Neural cell (in vitro differentiated cells): ENCODE measurements at regions not wholly inside any gene's neighbourhood (a gene's known extent, or its start where the extent isn't known, plus 50 kb on each side); places are given as distances from the start of the nearest gene placed in this dataset.
"Not testable (repeated sequence)": the region's sequence is repeated elsewhere in the genome, so short reads cannot be mapped to it uniquely, and the experiment has no call there.

ENCODE experiments used
- H2AFZ ChIP-seq: fragments of 200-600, 300-800 bp; sonication (generic), shearing (Covaris generic); 2 replicates; pipeline ENCODE4 v1.6.0; 2014; ENCODE audit warnings: low read depth, mild to moderate bottlenecking, antibody characterized with exemption, low read length, moderate library complexity
- H3F3A ChIP-seq: fragments of 200-600 bp; shearing (Covaris generic); 2 replicates; pipeline ENCODE4 v1.6.1; 2016; ENCODE audit warnings: mild to moderate bottlenecking, moderate library complexity, mixed read lengths, antibody characterized with exemption, low read length; ENCODE audit not compliant: insufficient read depth, poor library complexity, severe bottlenecking
- H3K27ac ChIP-seq: fragments of 200-600, 300-800 bp; sonication (generic), shearing (Covaris generic); 2 replicates; pipeline ENCODE4 v1.5.1; 2014; ENCODE audit warnings: mild to moderate bottlenecking, low read length, moderate library complexity
- H3K27me3 ChIP-seq: fragments of 300-800, 200-600 bp; sonication (generic), shearing (Covaris generic); 2 replicates; pipeline ENCODE4 v1.6.0; 2014; ENCODE audit warnings: mild to moderate bottlenecking, low read depth, low read length, moderate library complexity; ENCODE audit not compliant: insufficient read depth
- H3K36me3 ChIP-seq: fragments of 300-800, 200-600 bp; sonication (generic), shearing (Covaris generic); 2 replicates; pipeline ENCODE4 v1.5.1; 2014; ENCODE audit warnings: mild to moderate bottlenecking, antibody characterized with exemption, low read length, moderate library complexity; ENCODE audit not compliant: insufficient read depth
- H3K4me2 ChIP-seq: fragments of 300-800, 200-600 bp; sonication (generic), shearing (Covaris generic); 2 replicates; pipeline ENCODE4 v1.6.0; 2014; ENCODE audit warnings: mild to moderate bottlenecking, low read length
- H3K4me3 ChIP-seq: fragments of 300-800, 200-600 bp; sonication (generic), shearing (Covaris generic); 2 replicates; pipeline ENCODE4 v1.5.1; 2014; ENCODE audit warnings: mild to moderate bottlenecking, low read length, moderate library complexity
- H3K79me2 ChIP-seq: fragments of 200-600 bp; shearing (Covaris generic); replicated peaks from 2 replicates; pipeline ENCODE4 v1.6.0; 2014; ENCODE audit warnings: mild to moderate bottlenecking, low read length, moderate library complexity; ENCODE audit not compliant: insufficient read depth
- H3K9ac ChIP-seq: fragments of 300-800, 200-600 bp; sonication (generic), shearing (Covaris generic); 2 replicates; pipeline ENCODE4 v1.6.1; 2016; ENCODE audit warnings: mild to moderate bottlenecking, low read length, mixed read lengths
- H3K9me2 ChIP-seq: fragments of 200-600 bp; shearing (Covaris generic); 2 replicates; pipeline ENCODE4 v1.6.1; 2016; ENCODE audit warnings: mild to moderate bottlenecking, low read length, mixed read lengths; ENCODE audit not compliant: insufficient read depth
- H3K9me3 ChIP-seq: fragments of 200-600, 300-800 bp; sonication (generic), shearing (Covaris generic); 2 replicates; pipeline ENCODE4 v1.6.1; 2016; ENCODE audit warnings: mild to moderate bottlenecking, mixed run types, low read length, moderate library complexity, mixed read lengths
- H4K20me1 ChIP-seq: fragments of 200-600 bp; shearing (Covaris generic); 2 replicates; pipeline ENCODE4 v1.6.1; 2016; ENCODE audit warnings: mild to moderate bottlenecking, mixed run types; ENCODE audit not compliant: insufficient read depth
- EP300 ChIP-seq: fragments of 450-650 bp; conservative IDR thresholded peaks from 2 replicates; pipeline ENCODE4 v1.6.1; 2014; ENCODE audit warnings: antibody characterized with exemption, mild to moderate bottlenecking, moderate library complexity; ENCODE audit not compliant: poor library complexity, severe bottlenecking
- EZH2 ChIP-seq: fragments of 200-600, 300-800 bp; shearing (Covaris generic), sonication (generic); IDR thresholded peaks from 2 replicates; pipeline ENCODE4 v1.6.1; 2014; ENCODE audit warnings: antibody characterized with exemption, low read length, borderline replicate concordance, mild to moderate bottlenecking; ENCODE audit not compliant: insufficient read depth, poor library complexity, severe bottlenecking
- MXI1 ChIP-seq: fragments of 450-650 bp; conservative IDR thresholded peaks from 2 replicates; pipeline ENCODE4 v1.6.1; 2014; ENCODE audit warnings: antibody characterized with exemption, mild to moderate bottlenecking; ENCODE audit not compliant: poor library complexity, severe bottlenecking
- POLR2AphosphoS5 ChIP-seq: IDR thresholded peaks from 2 replicates; pipeline ENCODE4 v1.6.1; 2012
- RAD21 ChIP-seq: fragments of 450-650 bp; conservative IDR thresholded peaks from 2 replicates; pipeline ENCODE4 v1.6.1; 2014; ENCODE audit warnings: antibody characterized with exemption, mild to moderate bottlenecking, moderate library complexity
- SMC3 ChIP-seq: fragments of 450-650 bp; conservative IDR thresholded peaks from 2 replicates; pipeline ENCODE4 v1.6.1; 2014; ENCODE audit warnings: antibody characterized with exemption, mild to moderate bottlenecking, moderate library complexity; ENCODE audit not compliant: poor library complexity
- TAF1 ChIP-seq: IDR thresholded peaks from 2 replicates; pipeline ENCODE4 v1.6.1; 2012; ENCODE audit warnings: low read depth
- TF ChIP-seq, protein P1 (sequence below): IDR thresholded peaks from 2 replicates; pipeline ENCODE4 v1.6.1; 2012; ENCODE audit warnings: borderline replicate concordance
- TF ChIP-seq, protein P2 (sequence below): fragments of 450-650 bp; IDR thresholded peaks from 2 replicates; pipeline ENCODE4 v1.5.1; 2014; ENCODE audit warnings: antibody characterized with exemption, mild to moderate bottlenecking, moderate library complexity; ENCODE audit not compliant: poor library complexity, severe bottlenecking

DNA sequence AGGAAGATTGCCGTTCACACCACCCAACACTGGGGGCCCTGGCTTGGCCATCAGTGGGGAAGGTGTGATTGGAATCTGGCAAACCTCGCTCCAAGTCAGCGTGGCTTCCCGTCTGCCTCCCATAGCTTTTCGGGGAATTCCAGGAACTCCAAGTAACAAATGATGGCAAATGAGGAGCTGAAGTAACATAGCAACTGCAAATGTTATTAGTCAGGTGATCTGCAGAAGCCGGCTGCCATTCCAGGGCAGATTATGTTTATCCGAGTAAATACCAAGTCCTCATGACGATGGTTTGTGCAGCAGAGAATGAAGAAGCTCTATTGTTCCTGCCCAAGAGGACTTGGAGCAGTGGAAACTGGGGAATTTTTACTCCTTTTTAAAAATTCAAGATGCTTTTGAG, 270.5 kb upstream of the PODXL start:
- H3K79me2 ChIP-seq: no peaks in the 10 kb centered on the region
- no peak overlapping the region for H3K9ac ChIP-seq
- H2AFZ ChIP-seq: no peak overlapping the region
- TF ChIP-seq SMC3 (no peak), EP300 (no peak), TAF1 (no peak), RAD21 (no peak), MXI1 (no peak), EZH2 (no peak), POLR2AphosphoS5 (no peak)
- TF ChIP-seq, protein P1, sequence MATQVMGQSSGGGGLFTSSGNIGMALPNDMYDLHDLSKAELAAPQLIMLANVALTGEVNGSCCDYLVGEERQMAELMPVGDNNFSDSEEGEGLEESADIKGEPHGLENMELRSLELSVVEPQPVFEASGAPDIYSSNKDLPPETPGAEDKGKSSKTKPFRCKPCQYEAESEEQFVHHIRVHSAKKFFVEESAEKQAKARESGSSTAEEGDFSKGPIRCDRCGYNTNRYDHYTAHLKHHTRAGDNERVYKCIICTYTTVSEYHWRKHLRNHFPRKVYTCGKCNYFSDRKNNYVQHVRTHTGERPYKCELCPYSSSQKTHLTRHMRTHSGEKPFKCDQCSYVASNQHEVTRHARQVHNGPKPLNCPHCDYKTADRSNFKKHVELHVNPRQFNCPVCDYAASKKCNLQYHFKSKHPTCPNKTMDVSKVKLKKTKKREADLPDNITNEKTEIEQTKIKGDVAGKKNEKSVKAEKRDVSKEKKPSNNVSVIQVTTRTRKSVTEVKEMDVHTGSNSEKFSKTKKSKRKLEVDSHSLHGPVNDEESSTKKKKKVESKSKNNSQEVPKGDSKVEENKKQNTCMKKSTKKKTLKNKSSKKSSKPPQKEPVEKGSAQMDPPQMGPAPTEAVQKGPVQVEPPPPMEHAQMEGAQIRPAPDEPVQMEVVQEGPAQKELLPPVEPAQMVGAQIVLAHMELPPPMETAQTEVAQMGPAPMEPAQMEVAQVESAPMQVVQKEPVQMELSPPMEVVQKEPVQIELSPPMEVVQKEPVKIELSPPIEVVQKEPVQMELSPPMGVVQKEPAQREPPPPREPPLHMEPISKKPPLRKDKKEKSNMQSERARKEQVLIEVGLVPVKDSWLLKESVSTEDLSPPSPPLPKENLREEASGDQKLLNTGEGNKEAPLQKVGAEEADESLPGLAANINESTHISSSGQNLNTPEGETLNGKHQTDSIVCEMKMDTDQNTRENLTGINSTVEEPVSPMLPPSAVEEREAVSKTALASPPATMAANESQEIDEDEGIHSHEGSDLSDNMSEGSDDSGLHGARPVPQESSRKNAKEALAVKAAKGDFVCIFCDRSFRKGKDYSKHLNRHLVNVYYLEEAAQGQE: no peak
- TF ChIP-seq, protein P2, sequence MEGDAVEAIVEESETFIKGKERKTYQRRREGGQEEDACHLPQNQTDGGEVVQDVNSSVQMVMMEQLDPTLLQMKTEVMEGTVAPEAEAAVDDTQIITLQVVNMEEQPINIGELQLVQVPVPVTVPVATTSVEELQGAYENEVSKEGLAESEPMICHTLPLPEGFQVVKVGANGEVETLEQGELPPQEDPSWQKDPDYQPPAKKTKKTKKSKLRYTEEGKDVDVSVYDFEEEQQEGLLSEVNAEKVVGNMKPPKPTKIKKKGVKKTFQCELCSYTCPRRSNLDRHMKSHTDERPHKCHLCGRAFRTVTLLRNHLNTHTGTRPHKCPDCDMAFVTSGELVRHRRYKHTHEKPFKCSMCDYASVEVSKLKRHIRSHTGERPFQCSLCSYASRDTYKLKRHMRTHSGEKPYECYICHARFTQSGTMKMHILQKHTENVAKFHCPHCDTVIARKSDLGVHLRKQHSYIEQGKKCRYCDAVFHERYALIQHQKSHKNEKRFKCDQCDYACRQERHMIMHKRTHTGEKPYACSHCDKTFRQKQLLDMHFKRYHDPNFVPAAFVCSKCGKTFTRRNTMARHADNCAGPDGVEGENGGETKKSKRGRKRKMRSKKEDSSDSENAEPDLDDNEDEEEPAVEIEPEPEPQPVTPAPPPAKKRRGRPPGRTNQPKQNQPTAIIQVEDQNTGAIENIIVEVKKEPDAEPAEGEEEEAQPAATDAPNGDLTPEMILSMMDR: no peak
- no peaks in the 10 kb centered on the region for H3F3A ChIP-seq
- H3K9me3 ChIP-seq: no peaks in the 10 kb centered on the region
- H3K4me2 ChIP-seq: no peak overlapping the region
- H3K36me3 ChIP-seq: no peaks in the 10 kb centered on the region
- no peaks in the 10 kb centered on the region for H4K20me1 ChIP-seq
- no peak overlapping the region for H3K27ac ChIP-seq
- H3K4me3 ChIP-seq: no peak overlapping the region
- H3K9me2 ChIP-seq: no peaks in the 10 kb centered on the region
- H3K27me3 ChIP-seq: no peaks in the 10 kb centered on the region

DNA sequence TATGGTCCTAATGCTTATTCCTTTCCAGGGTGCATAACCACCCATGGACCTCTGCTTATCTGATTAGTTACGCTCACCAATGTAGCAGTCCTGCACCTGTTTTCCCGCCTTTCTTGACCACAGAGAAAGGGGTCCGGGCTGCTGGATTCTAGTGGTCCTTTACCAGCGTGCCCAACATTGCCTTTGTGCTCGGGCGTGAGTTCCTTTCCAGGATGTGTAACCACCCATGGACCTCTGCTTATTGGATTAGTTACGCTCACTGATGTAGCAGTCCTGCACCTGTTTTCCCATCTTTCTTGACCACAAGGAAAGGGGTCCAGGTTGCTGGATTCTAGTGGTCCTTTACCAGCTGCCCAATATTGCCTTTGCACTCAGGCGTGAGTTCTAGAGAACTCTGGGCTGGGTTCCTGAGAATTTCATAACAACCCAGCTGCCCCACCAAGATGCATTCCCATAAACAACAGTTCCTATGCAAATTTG, 267.6 kb upstream of the PODXL start:
- H3K27ac ChIP-seq, H3K27me3 ChIP-seq, H3K9me3 ChIP-seq, H3K4me3 ChIP-seq, H2AFZ ChIP-seq, H3K79me2 ChIP-seq, H3K9ac ChIP-seq, H3K9me2 ChIP-seq, H3K4me2 ChIP-seq, H3F3A ChIP-seq, H3K36me3 ChIP-seq, H4K20me1 ChIP-seq: not testable (repeated sequence)

DNA sequence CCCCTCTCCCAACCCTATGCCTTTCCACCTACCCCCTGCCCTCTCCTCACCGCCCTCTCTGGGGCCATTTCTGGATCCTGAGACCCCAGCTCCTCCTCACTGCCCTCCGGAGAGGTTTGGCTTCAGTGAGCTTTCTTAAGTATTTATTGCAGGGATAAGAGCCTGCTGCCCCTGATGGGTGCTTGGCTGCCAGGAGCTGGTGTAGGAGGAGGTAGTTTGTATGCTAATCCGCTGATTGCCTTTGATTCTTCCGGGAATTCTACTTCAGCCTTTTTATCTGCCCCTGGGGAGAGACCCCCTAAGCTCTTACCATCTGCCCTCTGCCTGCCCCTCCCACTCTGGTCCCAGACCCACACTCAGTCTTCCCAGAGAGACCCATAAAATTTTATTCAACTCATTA, 263.5 kb upstream of the PODXL start:
- H3K4me3 ChIP-seq: no peak overlapping the region
- H3K9me3 ChIP-seq: no peaks in the 10 kb centered on the region
- H3K9me2 ChIP-seq: no peaks in the 10 kb centered on the region
- H3K27ac ChIP-seq: no peak overlapping the region
- no peaks in the 10 kb centered on the region for H4K20me1 ChIP-seq
- TF ChIP-seq MXI1 (no peak), EP300 (no peak), SMC3 (no peak)
- no peaks in the 10 kb centered on the region for H3K36me3 ChIP-seq
- H3K79me2 ChIP-seq: no peaks in the 10 kb centered on the region
- no peak overlapping the region for H2AFZ ChIP-seq
- H3K9ac ChIP-seq: no peak overlapping the region
- no peaks in the 10 kb centered on the region for H3K27me3 ChIP-seq
- H3F3A ChIP-seq: no peaks in the 10 kb centered on the region
- H3K4me2 ChIP-seq: no peak overlapping the region
